HG02943 (cell line): ENCODE measurements at regions not wholly inside any gene's neighbourhood (a gene's known extent, or its start where the extent isn't known, plus 50 kb on each side); places are given as distances from the start of the nearest gene placed in this dataset.

Experiments used
- ATAC-seq: cut with Tn5 transposase; IDR thresholded peaks from one replicate; pipeline ENCODE4 v1.9.1; 2021; ENCODE audit warnings: mild to moderate bottlenecking, low read depth, moderate library complexity; ENCODE audit not compliant: unreplicated experiment

- ATAC-seq = no peak
These were observed 360.8 kb downstream of the SOX9 start for GRCh38 chr17:72481572-72481971.

DNA sequence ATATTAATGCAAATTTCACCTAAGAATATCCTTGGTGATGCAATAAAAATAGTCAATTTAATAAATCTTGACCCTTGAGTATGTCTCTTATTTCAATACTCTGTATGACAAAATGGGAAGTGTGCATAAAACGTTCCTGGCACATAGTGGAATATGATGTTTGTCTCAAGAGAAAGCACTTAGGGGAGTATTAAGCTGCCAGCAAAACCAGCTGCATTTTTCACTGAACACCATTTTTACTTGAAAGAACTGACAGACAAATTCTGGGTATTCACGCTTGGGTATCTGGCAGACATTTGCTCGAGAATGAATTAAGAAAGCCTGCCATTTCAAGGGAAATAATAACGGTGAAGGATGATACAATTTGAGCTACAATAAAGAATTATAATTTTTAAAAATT is 364.8 kb downstream of the SOX9 start:
- ATAC-seq = no peak

GRCh38 chr17:72486806-72487205 is 366.0 kb downstream of the SOX9 start:
- ATAC-seq = no peak

DNA sequence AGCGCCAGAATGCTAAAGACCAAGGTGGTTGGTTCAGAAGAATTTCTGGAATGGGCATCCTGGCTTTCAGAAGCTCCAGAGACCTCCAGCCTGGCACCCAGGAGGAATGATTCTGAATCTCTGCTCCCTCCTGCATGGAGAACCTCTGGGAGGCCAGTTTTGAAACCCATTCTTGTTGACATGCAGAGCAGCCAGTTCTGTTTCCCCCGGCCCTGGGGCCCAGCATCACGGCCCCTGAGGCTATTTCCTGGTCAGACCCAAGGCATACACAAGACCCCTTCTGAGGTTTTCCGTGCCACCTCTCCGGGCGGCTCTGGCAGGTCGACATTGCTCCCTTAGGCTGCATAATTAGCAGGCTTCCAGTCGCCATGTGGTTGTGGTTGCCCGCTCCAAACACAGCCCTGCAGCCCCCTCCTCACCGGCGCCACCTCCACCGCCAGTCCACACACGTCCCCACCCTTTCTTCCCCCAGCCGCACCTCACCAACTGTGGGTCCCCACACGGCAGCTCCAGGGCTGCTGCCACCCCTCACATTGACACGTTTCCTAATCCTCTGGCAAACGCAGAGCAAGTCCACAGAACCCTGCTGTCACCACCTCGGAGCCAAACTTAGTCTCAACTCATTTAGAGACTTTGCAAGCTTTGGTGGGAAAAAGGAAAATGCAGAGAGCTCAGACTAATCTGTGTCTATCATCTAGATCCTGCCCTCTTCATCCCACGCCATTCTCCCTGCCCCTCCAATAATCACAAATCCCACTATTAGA is 367.1 kb downstream of the SOX9 start:
- no peak for ATAC-seq

DNA sequence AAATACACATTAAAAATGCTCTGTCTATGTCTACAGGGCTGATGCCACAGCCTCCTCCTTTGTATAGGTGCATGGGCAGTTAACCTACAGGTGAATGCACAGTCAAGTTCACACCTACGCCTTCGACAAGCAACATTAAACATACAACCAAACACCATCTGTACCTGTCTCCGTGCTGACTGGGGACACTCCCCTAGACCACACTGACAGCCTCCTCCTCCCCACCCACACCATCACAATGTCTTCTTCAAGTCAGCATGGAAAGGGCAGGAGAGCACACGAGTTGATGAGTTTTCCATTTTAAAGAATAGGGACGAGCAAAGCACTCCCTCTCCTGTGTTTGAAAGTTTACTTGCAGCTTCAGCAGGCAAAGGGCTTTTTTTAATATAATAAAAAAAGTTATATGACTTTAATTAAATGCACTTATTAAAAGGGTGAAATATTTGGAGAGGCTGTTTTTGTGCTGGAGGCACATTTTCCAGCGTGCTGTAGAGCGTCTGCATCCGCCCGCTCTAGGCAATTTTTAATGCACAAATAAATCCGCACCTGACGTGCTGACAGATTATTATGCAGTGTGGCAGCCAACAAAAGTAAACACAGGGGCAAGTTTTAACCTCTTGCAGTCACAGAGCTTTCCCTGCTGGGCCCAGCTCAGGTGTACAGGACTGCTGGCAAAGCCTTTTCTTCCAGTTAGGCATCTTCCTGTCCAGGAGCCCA is 367.9 kb downstream of the SOX9 start:
- ATAC-seq = no peak

GRCh38 chr17:72489272-72489641 is 368.4 kb downstream of the SOX9 start:
- no peak for ATAC-seq

- ATAC-seq = no peak
These were observed 370.3 kb downstream of the SOX9 start for GRCh38 chr17:72491102-72491501.

DNA sequence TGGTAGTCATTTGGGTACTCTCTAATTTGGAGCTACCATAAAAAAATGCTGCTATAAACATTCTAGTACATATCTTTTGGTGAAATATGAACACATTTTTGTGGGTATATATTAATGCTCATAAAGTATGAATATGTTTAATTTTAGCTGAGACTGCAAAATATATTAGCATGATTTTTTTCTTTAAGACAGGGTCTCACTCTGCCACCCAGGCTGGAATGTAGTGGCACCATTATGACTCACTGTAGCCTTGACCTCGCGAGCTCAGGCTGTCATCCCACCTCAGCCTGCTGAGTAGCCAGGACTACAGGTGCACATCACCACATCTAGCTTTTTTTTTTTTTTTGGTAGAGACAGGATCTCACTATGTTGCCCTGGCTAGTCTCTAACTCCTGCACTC is 371.7 kb downstream of the SOX9 start:
- no peak for ATAC-seq

- ATAC-seq = no peak
These were observed 372.1 kb downstream of the SOX9 start for GRCh38 chr17:72492941-72493340.

GRCh38 chr17:72494566-72494965 is 373.7 kb downstream of the SOX9 start:
- no peak for ATAC-seq

GRCh38 chr17:72496461-72496860 is 375.6 kb downstream of the SOX9 start:
- ATAC-seq = no peak

DNA sequence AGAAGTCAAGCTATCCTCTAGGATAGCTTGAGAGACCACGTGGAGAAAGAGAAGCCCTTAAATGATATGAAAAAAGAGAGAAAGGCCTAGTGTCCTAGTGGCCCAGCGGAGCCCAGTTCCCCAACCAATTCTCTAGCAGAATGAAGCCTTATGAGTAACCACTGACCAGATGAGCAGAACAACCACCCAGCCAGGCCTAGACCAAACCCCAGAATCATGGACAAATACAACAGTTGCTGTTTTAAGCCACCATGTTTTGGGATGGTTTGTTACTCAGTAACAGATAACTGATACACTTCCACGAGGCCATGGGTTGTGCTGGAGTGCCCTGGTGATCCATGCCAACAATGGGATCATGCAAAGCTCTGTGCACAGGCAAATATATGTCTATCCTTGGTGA is 377.1 kb downstream of the SOX9 start:
- no peak for ATAC-seq

DNA sequence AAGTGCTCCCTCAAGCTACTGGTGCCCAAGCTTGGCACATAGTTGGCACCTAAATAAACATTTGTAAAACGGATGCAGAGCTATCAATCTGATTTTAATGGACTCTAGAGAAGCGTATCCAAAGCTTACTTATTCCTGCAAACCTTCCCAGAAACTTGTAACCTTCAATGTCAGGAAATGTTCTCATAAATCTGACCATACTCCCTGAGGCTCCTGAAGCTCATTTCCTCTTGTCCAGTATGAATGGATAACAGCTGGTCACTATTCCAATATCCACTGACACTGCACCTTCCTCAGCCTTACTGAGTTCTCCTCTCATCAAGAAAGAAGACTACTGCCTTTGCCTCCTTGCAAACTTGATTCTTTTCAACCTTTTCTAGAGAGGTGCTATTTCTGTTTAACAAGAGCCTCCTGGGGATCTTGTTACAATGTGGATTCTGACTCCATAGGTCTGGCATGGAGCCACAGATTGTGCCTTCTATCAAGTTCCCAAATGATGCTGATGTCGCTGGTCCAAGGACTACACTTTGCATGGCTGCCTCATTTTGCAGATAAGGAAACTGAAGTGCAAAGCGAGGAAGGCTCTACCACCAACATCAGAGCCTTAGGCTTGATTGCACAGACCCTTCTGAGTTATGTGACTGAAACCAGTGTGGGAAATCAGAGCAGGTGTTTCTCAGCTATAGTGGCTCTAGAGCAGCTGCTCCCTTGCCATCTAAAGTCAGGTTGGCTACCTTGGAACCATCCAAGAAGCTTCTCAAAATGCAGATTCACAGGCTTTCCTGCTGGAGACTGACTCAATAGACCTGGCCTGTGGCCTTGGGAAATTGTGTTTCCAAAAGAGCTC is 377.8 kb downstream of the SOX9 start:
- ATAC-seq = peak; percentile 66

- ATAC-seq = no peak
These were observed 380.9 kb downstream of the SOX9 start for GRCh38 chr17:72501404-72502370.

- ATAC-seq = no peak
These were observed 381.8 kb downstream of the SOX9 start for GRCh38 chr17:72502371-72503341.

- ATAC-seq = no peak
These were observed 382.7 kb downstream of the SOX9 start for GRCh38 chr17:72503556-72503955.

DNA sequence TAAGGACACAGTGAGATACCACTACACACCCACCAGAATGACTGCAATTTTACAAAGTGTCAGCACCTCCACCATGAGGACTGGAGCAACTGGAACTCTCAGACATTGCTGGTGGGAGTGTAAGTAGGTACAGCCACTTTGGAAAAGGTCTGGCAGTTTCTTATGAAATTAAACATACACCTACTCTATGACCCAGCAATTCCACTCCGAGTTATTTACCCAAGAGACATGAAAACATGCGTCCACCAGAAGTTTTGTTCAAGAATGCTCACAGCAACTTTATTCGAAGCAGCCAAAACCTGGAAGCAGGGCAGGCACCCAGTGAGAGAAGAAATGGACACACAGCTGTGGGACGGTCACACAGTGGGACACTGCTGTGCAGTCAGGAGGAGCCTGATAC is 384.0 kb downstream of the SOX9 start:
- ATAC-seq = no peak

- ATAC-seq = no peak
These were observed 386.0 kb downstream of the SOX9 start for GRCh38 chr17:72506773-72507172.

DNA sequence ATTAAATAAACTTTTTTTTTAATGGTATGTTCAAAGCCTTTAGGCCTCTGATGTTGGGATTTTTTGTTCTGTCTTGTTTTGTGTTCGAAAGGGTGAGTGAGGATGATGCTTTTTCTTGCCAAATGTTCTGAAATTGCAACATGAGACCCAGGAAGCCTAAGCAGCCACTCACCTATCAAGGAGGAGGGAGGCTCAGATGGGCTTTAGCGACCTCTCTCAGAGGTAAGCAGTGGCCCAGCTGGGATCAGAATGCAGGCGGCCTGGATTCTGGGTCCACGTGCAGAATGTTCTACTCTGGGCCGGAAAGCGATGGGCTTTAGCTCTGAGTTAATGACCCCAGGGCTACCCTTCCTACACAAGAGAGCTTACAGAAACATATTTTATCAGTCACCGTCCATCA is 386.6 kb downstream of the SOX9 start:
- ATAC-seq = no peak
